ENCODE measurements at regions not wholly inside any gene's neighbourhood (a gene's known extent, or its start where the extent isn't known, plus 50 kb on each side); places are given as distances from the start of the nearest gene placed in this dataset.
"Not testable (repeated sequence)": the region's sequence is repeated elsewhere in the genome, so short reads cannot be mapped to it uniquely, and the experiment has no call there.

DNA sequence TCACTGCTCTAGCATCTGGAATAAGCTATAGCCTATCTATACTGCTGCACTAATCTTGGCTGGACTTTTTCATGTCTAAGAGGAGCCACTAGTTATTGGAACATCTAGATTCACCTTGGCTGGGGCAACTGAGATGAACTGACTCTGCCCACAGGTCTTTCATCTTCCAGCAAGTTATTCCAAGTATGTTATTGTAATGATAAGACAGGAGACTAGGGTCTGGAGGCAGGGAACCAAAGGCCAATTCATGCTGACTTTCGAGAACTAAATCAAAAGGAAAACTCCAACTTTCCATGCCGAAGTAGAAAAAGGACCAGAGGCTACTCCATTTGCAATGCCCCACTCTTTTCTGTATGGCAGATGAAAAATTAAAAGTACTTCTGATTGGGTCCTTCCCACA, 1243.0 kb upstream of the RAG2 start:
- FAIRE-seq, result no peak

DNA sequence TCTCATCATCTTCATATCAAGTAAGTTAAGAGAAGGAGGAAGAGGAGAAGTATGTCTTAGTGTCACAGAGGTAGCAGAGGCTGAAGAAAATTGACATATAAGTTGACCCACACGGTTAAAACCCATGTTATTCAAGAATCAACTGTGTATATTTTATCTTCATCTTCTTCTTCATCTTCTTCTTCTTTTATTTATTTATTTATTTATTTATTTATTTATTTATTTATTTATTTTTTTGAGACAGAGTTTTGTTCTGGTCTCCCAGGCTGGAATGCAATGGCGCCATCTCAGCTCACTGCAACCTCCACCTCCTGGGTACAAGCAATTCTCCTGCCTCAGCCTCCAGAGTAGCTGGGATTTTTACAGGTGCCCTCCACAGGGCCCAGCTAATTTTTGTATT, 1242.3 kb upstream of the RAG2 start:
- not testable (repeated sequence) for FAIRE-seq

GRCh38 chr11:37830529-37830928, 1232.5 kb upstream of the RAG2 start:
- no peak for FAIRE-seq

- FAIRE-seq, result no peak
Observed at GRCh38 chr11:37817727-37818270, 1219.8 kb upstream of the RAG2 start.

DNA sequence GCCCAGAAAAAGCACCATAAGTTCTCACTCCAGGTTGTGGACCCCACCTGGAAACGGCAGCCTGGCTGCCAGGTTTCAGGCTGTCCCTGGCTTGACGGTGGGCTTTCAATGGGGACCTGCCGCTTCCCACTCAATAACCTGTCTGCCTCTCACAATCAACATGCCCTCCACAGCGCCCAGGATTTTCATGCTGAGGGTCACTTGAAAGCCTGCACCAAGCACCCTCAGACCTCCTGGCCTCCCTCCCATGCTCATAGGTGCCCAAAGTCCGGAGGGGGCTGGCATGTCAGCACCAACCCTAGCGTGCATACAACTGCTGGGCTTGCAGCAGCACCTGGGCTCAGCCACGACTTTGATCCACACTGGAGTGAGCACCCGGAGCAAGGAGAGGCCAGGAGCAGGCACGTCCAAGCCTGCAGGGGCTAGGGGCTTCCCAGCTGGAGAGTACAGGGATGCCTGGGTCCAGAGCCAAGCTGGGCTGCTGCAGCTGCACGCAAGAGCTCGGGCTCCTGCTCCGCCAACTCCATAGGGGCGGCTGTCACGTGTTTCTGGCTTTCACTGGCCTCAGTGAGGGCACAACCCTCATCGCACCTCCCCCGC, 1214.3 kb upstream of the RAG2 start:
- FAIRE-seq, result no peak

DNA sequence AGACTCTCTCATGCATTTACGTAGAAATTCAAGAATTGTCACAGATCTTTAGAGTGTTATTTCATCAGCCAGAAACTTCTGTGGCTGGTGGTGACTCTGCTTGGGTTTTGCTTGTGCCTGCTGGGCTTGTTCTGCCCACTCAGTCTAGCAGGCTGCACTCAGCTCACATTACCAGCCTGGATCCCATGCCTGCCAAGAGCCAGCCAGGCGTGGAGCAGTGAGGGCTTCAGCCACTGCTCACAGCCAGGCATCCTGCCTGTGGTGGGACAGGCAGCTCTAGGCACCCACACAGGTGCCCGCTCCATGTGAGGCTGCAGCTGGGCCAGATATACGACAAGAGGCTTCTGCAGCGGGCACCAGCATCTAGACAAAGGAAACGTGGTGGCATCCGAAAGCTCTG, 1213.3 kb upstream of the RAG2 start:
- FAIRE-seq, result no peak

- no peak for FAIRE-seq
Observed at GRCh38 chr11:37804666-37805065, 1206.6 kb upstream of the RAG2 start.

DNA sequence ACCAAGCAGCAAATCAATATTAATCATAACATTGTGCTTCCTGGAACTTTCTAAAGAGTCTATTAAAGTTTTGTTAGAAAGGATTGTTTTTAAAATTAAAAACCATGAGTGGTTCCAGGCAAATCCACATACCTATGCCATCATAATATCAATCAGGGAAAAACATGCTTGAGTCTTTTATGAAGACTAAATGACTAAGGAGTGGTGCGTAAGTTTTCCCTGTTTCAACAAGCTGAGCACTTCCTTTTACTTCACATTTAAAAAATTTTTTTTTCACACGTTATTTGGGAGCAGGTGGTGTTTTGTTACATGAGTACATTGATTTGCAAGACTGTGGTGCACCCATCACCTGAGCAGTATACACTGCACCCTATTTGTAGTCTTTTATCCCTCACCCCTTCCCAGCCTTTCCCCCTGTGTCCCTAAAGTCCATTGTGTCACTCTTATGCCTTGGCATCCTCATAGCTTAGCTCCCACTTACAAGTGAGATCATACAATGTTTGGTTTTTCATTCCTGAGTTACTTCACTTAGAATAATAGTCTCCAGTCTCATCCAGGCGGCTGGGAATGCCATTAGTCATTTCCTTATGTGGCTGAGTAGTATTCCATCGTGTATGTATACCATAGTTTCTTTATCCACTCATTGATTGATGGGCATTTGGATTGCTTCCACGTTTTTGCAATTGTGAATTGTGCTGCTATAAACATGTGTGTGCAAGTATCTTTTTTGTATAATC, 1190.3 kb upstream of the RAG2 start:
- no peak for FAIRE-seq

- no peak for FAIRE-seq
Observed at GRCh38 chr11:37786214-37786755, 1188.2 kb upstream of the RAG2 start.

GRCh38 chr11:37774441-37774840, 1176.4 kb upstream of the RAG2 start:
- FAIRE-seq, result no peak

GRCh38 chr11:37770145-37770544, 1172.1 kb upstream of the RAG2 start:
- FAIRE-seq, result no peak

DNA sequence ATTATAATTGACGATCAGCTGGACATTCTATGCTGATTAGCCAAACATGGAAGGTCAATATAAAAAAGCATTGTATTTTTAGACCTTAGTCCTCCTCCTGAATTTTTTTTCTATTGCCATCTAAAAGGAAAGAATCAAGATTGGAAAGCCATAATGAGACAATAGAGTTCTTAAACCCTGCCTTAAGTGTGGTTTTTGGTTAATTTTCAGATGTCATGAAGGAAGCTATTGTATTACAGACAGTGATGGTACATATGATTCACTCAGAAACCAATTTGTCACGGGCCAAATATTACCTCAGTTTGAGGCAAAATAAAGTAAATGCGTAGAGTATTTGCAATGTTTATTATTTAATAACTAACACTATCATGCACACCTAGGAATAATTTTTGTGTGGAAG, 1164.0 kb upstream of the RAG2 start:
- no peak for FAIRE-seq

DNA sequence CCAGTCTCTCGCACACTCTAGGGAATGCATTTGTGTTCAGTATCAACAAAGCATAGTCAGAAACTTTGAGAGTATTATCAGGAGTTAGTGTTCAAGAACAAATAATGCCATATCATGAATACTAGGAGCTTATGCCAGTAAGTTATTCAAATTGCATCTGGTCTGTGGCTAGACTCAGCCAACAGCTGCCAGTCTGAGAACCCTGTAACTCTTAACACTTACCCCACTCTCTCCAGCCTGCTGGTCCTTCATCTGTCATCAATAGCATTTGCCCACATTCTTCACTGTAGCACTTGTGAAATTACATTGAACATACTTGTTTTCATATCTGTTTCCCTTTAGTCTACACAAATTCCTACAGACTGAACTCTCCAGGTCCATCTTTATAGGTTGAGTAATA, 1157.5 kb upstream of the RAG2 start:
- FAIRE-seq, result no peak

DNA sequence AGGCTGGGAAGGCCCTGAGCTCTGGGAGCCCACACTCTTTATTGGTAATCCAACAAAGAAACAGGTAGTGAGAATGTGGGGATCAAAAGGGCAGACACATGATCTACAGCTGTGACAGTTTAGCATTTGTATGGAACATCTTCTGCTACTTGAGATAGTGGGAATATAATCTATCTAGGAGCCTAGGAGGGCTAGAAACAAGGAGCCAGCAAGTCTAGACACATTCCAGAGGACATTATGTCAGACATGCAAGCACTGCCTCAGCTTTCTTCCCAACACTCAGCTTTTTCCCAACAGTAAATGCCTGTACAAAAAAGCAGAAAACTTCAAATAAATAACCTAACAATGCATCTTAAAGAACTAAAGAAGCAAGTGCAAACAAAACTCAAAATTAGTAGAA, 1150.6 kb upstream of the RAG2 start:
- FAIRE-seq, result no peak

- FAIRE-seq, result no peak
Observed at GRCh38 chr11:37747121-37747520, 1149.1 kb upstream of the RAG2 start.

- FAIRE-seq, result no peak
Observed at GRCh38 chr11:37727371-37727770, 1129.3 kb upstream of the RAG2 start.

DNA sequence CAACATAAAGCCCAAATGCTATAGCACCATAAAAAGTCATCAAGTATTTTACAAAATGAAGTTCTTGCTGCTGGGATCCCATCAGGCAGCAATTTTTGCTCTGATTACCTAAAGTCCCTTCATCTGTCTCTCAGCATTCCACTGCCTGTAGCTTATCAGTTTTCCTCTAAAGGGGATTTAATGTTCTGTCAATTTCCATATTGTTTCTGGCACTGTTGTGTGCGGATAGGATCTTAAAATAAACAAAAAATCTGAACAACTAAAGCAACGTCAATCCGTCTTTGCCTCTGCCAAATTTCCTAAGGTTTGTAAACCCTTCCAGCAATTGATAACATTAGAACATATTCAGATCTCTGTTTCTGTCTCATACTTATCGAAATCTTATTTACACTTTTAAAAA, 1126.3 kb upstream of the RAG2 start:
- no peak for FAIRE-seq

DNA sequence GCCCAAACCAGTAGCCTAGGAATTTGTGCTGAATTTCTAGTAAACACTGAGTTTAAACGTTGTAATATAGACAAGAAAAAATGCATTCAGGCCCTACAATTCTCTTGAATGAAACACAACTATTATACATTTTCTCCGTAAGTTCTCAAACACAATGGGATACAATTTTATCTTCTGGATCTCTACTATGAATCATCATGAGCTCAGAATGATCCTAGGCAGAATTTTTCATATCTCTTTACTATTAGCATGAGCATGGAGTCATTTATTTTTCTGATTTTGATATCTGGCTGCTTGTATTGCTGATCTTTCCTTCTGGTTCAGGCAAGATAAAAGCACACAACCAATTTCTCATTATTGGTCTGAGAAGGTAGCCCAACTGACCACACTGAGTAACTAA, 1123.4 kb upstream of the RAG2 start:
- FAIRE-seq, result no peak

DNA sequence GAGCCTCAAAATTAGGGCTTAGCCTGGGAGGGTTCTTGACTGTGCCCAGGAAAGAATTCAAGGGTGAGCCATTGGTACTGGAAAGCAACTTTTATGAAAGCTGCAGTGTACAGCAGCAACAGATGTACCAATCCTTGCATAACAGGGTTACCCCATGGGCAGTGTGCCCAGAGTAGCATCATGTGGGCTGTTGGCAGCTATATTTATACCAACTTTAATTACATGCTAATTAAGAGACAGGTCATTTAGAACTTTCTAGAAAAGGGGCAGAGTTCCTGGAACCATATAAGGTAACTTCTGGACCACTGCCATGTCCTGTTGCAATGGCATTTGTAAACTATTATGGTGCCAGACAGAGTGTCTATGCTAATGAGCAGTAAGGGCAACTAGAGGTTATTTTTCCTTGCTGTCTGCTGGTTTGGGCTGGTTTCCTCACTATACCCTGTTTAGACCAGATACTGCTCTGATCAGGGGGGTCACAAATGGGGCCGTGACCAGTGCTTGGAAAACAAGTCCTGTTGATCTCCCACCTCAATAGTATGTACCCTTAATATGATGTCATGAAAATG, 1120.5 kb upstream of the RAG2 start:
- no peak for FAIRE-seq

GRCh38 chr11:37712251-37712650, 1114.2 kb upstream of the RAG2 start:
- no peak for FAIRE-seq

GRCh38 chr11:37710031-37710430, 1112.0 kb upstream of the RAG2 start:
- no peak for FAIRE-seq

DNA sequence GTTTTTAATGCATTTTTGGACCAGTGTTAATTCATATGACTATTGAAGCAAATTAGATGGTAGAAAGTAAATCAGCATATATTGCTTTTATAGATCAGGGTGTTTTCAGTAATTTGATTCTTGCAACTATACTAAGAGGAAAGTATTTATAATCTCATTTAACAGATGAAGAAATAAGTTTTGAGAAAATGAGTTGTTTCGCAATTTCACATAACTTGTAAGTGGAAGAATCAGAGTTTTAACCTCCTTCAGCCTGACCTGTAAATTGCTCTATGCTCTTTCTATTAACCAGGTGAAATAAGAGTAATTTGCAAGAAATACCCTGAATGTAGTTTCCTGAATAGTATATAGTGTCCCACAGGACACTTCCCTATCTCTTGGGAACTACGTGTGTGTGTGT, 1106.8 kb upstream of the RAG2 start:
- no peak for FAIRE-seq

DNA sequence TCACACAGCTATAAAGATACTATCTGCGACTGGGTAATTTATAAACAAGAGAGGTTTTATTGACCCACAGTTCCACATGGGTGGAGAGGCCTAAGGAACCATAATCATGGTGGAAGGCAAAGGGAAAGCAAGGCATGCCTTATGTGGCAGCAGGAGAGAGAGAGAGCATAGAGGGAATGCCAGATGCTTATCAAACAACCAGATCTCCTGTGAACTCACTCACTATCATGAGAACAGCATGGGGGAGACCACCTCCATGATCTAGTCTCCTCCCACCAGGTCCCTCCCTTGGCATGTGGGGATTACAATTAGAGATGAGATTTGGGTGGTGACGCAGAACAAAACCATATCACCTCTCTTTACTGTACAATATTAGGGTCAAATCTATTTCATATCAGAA, 1101.6 kb upstream of the RAG2 start:
- no peak for FAIRE-seq

- no peak for FAIRE-seq
Observed at GRCh38 chr11:37695283-37695682, 1097.2 kb upstream of the RAG2 start.
